ENCODE measurements at regions not wholly inside any gene's neighbourhood (a gene's known extent, or its start where the extent isn't known, plus 50 kb on each side); places are given as distances from the start of the nearest gene placed in this dataset.

DNA sequence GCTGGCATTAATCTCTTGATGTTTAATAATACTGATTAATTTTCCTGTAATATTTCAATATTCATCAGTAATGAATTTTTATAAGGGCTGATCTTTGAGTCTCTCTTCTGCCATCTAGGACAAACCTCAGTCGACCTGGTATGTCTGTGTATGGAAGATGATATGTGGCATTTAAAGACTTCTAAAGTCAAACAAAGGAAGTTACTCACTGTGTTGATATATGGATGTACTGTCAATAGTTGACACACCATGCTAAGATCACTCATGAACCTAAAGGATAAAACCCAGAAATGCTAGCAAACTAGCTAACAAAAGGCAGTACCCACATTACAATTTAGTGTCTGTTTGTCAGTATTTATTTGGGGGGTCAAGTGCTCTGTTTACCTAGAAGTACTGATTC is 380.7 kb upstream of the GOT2 start:
- no peak for TF ChIP-seq CTCF (IDR thresholded peaks at IDR 0.05)
- no peak for TF ChIP-seq POLR2A (IDR thresholded peaks at IDR 0.05)
